ES-I3 (cell line): ENCODE measurements at regions not wholly inside any gene's neighbourhood (a gene's known extent, or its start where the extent isn't known, plus 50 kb on each side); places are given as distances from the start of the nearest gene placed in this dataset.

Experiments used
- H3K36me3 ChIP-seq: 2 replicates; pipeline ENCODE4 v1.6.1; 2013; ENCODE audit warnings: mild to moderate bottlenecking, low read length, control low read depth, moderate library complexity; ENCODE audit not compliant: insufficient read depth
- H3K4me1 ChIP-seq: 2 replicates; pipeline ENCODE4 v1.6.1; 2013; ENCODE audit warnings: mild to moderate bottlenecking, control low read depth, low read length; ENCODE audit not compliant: insufficient read depth
- H3K9ac ChIP-seq: 2 replicates; pipeline ENCODE4 v1.6.1; 2013; ENCODE audit warnings: low read depth, mild to moderate bottlenecking, low read length, moderate library complexity
- H3K9me3 ChIP-seq: 2 replicates; pipeline ENCODE4 v1.6.1; 2013; ENCODE audit warnings: mild to moderate bottlenecking, low read length, moderate library complexity; ENCODE audit not compliant: control insufficient read depth, insufficient read depth

GRCh38 chr4:136644279-136644678 is 888.0 kb downstream of the PCDH18 start:
- H3K4me1 ChIP-seq, result no peaks in the 10 kb centered on the region
- no peaks in the 10 kb centered on the region for H3K36me3 ChIP-seq
- H3K9ac ChIP-seq, result no peak overlapping the region
- no peaks in the 10 kb centered on the region for H3K9me3 ChIP-seq

DNA sequence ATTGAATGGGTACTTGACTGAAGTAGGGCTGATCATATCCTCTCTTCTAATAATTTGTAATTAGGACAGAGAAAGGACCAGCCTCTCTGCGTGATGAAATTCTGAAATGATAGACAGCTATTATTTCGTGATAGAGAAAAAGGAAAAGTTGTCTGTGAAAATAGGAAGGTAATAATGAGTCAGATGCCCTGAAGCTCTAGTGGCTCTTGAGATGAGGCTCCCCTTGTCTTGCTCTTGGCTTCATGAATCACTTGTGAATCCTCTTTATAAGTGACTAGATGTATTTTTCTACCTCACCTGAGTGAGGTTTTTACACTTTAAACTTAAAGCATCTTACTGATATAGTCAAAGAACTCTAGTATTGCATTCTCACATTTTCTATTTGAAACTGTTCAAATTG is 888.9 kb downstream of the PCDH18 start:
- Histone ChIP-seq H3K9ac (no peak overlapping the region), H3K4me1 (no peaks in the 10 kb centered on the region), H3K36me3 (no peaks in the 10 kb centered on the region), H3K9me3 (no peaks in the 10 kb centered on the region)

DNA sequence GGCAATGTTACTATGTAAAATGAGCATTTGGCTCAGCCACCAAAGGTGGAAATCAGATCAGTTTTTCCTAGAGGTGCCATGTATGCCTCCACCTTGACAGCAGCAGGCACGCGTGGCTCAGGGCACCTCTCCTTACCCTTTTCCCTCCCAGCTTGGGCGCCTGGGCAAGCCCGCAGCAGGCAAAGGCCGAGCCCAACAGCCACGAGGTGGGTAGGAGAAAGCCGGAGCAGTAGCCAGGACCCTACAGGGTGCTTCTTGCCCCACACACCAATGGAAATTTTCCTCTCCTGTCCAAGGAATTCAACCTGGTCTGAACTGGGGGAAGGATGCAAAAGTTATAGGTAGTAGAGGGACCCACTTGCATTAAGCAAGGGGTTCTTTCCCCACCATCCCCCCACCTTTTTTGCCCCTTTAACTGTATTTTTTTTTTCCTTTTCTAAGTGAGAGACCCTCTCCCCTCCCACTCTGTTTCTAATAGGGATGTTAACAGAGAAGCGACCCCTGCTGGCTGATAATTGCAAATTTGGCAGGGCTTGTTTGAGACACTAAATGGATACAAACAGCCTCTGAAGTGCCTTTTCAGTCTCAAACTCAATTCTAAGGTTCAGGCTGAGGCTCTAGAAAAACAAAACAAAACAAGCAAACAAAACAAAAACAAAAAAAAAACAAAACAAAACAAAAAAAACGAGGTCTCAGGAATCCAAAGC is 895.1 kb downstream of the PCDH18 start:
- Histone ChIP-seq H3K9me3 (no peaks in the 10 kb centered on the region), H3K9ac (no peak overlapping the region), H3K4me1 (peaks cover 8% of the 10 kb centered on the region; the same call in 1 of the 2 replicates), H3K36me3 (no peaks in the 10 kb centered on the region)

GRCh38 chr4:136636155-136636554 is 896.1 kb downstream of the PCDH18 start:
- H3K4me1 ChIP-seq, result peaks cover 8% of the 10 kb centered on the region; the same call in 1 of the 2 replicates
- H3K36me3 ChIP-seq, result no peaks in the 10 kb centered on the region
- H3K9me3 ChIP-seq, result no peaks in the 10 kb centered on the region
- no peak overlapping the region for H3K9ac ChIP-seq

GRCh38 chr4:136634121-136634520 is 898.2 kb downstream of the PCDH18 start:
- Histone ChIP-seq H3K9ac (no peak overlapping the region), H3K9me3 (no peaks in the 10 kb centered on the region; the same call in 1 of the 2 replicates), H3K4me1 (peaks cover 8% of the 10 kb centered on the region; the same call in 1 of the 2 replicates)

DNA sequence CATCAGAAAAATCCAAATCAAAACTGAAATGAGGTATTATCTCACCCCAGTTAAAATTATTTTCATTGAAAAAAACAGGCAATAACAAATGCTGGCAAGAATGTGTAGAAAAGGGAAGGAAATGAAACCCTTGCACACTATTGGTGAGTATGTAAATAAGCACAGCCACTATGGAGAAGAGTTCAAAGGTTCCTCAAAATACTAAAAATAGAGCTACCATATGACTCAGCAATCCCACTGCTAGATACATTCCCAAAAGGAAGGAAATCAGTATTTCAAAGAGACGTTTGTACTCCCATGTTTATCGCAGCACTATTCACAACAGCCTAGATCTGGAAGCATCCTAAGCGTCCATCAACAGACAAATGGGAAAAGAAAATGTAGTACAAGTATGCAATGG is 932.4 kb downstream of the PCDH18 start:
- Histone ChIP-seq H3K4me1 (no peaks in the 10 kb centered on the region), H3K9ac (no peak overlapping the region), H3K9me3 (peaks cover 4% of the 10 kb centered on the region; the same call in 1 of the 2 replicates), H3K36me3 (no peaks in the 10 kb centered on the region)

More at GRCh38 chr4:136634121-136634520, 898.2 kb downstream of the PCDH18 start:
- no peaks in the 10 kb centered on the region for H3K36me3 ChIP-seq

GRCh38 chr4:136590440-136590839 is 941.9 kb downstream of the PCDH18 start:
- H3K9ac ChIP-seq, result no peak overlapping the region
- no peaks in the 10 kb centered on the region for H3K9me3 ChIP-seq
- H3K36me3 ChIP-seq, result no peaks in the 10 kb centered on the region
- H3K4me1 ChIP-seq, result no peaks in the 10 kb centered on the region

GRCh38 chr4:136583567-136583966 is 948.7 kb downstream of the PCDH18 start:
- no peaks in the 10 kb centered on the region for H3K4me1 ChIP-seq
- no peaks in the 10 kb centered on the region for H3K36me3 ChIP-seq
- H3K9ac ChIP-seq, result no peak overlapping the region
- no peaks in the 10 kb centered on the region for H3K9me3 ChIP-seq

- Histone ChIP-seq H3K36me3 (no peaks in the 10 kb centered on the region), H3K9me3 (no peaks in the 10 kb centered on the region), H3K9ac (no peak overlapping the region), H3K4me1 (no peaks in the 10 kb centered on the region)
Observed at GRCh38 chr4:136581119-136581518, 951.2 kb downstream of the PCDH18 start.

GRCh38 chr4:136575146-136575545 is 957.1 kb downstream of the PCDH18 start:
- Histone ChIP-seq H3K4me1 (no peaks in the 10 kb centered on the region), H3K36me3 (no peaks in the 10 kb centered on the region), H3K9me3 (no peaks in the 10 kb centered on the region)

GRCh38 chr4:136573460-136573859 is 958.8 kb downstream of the PCDH18 start:
- Histone ChIP-seq H3K36me3 (no peaks in the 10 kb centered on the region), H3K4me1 (no peaks in the 10 kb centered on the region), H3K9me3 (no peaks in the 10 kb centered on the region), H3K9ac (no peak overlapping the region)

More at GRCh38 chr4:136575146-136575545, 957.1 kb downstream of the PCDH18 start:
- H3K9ac ChIP-seq, result no peak overlapping the region

- H3K9ac ChIP-seq, result no peak overlapping the region
Observed at GRCh38 chr4:136571315-136571714, 961.0 kb downstream of the PCDH18 start.

DNA sequence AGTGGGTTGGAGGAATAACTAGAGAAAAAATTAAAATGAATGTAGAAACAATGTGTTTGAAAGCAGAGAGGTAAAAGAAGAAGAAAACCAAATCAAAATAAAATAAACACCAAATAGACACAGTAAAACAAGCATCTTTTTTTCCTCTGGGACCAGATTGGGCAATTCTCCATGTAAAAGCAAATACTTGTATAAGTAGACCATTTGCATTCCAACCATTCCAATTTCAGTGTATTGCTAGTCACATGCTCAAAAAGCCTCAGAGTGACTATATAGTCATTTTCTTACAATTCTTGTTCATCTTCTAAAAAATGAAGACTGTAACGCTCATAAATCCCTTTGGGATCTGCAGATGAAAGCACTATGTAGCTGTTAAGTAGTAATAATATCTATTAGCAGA is 969.5 kb downstream of the PCDH18 start:
- Histone ChIP-seq H3K9me3 (no peaks in the 10 kb centered on the region), H3K4me1 (no peaks in the 10 kb centered on the region), H3K36me3 (no peaks in the 10 kb centered on the region), H3K9ac (no peak overlapping the region)

More at GRCh38 chr4:136571315-136571714, 961.0 kb downstream of the PCDH18 start:
- no peaks in the 10 kb centered on the region for H3K36me3 ChIP-seq
- H3K9me3 ChIP-seq, result no peaks in the 10 kb centered on the region
- H3K4me1 ChIP-seq, result no peaks in the 10 kb centered on the region

DNA sequence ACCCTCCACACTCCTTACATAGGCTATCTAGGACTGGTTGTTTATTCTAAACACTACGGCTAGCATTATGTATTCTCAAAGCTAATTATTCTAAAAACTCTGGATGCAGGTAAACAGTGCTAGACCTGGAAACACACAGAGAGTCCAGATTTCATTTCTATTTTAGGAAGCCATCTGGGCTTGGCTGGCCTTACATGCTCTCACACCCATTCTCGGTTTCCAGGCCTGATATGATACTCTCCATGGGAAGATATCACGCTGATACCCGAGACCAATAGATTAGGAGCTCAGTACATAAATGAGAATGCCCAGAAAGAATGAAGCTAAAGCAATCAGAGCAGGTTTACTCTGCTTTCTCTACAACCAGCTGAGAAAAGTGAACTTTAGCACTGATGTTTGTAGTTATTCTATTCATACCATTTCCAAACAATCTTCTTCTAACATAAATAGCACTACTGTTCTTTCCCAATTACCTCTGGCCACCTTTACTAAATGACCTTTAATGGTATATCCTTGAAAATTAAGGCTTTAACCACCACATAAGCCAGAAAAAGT is 973.3 kb downstream of the PCDH18 start:
- Histone ChIP-seq H3K36me3 (no peaks in the 10 kb centered on the region), H3K4me1 (no peaks in the 10 kb centered on the region), H3K9me3 (no peaks in the 10 kb centered on the region), H3K9ac (no peak overlapping the region)

DNA sequence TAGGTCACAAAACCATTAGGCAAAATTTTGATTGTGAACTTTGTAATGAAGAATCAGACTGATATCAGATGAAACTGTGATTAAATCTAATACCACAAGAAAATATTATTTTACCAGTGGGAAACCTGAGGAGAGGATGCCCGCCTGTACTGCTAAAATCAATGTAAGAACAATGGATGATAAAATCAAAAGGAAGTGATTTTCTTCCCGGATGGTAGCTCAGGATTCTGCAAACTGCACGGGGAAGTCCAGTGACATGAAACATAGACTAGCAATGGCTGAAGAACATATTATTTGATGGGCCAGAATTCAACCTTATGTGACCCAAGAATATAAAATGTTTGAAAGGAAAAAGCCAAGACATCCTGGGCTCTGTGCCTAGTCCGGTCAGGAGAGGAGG is 974.9 kb downstream of the PCDH18 start:
- Histone ChIP-seq H3K4me1 (no peaks in the 10 kb centered on the region), H3K36me3 (no peaks in the 10 kb centered on the region)

More for the DNA sequence above, 974.9 kb downstream of the PCDH18 start:
- no peaks in the 10 kb centered on the region for H3K9me3 ChIP-seq
- H3K9ac ChIP-seq, result no peak overlapping the region
